ENCODE measurements at regions not wholly inside any gene's neighbourhood (a gene's known extent, or its start where the extent isn't known, plus 50 kb on each side); places are given as distances from the start of the nearest gene placed in this dataset.

DNA sequence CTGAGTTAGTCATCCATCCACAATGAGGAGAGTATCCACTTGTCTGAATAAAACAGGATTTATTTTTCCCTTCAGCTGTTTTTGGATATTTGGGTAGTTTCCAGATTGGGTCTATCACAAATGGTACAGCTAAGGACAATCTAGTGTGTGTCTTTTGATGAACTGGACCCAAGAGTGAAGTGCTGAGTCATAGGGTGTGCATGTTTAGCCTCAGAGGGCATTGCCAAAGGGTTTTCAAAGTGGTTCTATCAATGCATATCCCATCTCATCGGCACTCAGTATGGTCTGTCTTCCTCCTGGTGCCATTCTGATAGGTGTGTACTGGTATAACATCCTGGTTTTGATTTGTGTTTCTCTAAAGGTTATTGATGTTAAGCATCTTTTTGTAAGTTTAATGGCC is 62.3 kb downstream of the GSX1 start:
- TF ChIP-seq, protein P1, sequence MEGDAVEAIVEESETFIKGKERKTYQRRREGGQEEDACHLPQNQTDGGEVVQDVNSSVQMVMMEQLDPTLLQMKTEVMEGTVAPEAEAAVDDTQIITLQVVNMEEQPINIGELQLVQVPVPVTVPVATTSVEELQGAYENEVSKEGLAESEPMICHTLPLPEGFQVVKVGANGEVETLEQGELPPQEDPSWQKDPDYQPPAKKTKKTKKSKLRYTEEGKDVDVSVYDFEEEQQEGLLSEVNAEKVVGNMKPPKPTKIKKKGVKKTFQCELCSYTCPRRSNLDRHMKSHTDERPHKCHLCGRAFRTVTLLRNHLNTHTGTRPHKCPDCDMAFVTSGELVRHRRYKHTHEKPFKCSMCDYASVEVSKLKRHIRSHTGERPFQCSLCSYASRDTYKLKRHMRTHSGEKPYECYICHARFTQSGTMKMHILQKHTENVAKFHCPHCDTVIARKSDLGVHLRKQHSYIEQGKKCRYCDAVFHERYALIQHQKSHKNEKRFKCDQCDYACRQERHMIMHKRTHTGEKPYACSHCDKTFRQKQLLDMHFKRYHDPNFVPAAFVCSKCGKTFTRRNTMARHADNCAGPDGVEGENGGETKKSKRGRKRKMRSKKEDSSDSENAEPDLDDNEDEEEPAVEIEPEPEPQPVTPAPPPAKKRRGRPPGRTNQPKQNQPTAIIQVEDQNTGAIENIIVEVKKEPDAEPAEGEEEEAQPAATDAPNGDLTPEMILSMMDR (IDR thresholded peaks at IDR 0.05 in 4 of 5, conservative IDR thresholded peaks at IDR 0.05 in 1 of 5) = no peak
- no peak for TF ChIP-seq POLR2A (IDR thresholded peaks at IDR 0.05)
